ENCODE measurements at regions not wholly inside any gene's neighbourhood (a gene's known extent, or its start where the extent isn't known, plus 50 kb on each side); places are given as distances from the start of the nearest gene placed in this dataset.

DNA sequence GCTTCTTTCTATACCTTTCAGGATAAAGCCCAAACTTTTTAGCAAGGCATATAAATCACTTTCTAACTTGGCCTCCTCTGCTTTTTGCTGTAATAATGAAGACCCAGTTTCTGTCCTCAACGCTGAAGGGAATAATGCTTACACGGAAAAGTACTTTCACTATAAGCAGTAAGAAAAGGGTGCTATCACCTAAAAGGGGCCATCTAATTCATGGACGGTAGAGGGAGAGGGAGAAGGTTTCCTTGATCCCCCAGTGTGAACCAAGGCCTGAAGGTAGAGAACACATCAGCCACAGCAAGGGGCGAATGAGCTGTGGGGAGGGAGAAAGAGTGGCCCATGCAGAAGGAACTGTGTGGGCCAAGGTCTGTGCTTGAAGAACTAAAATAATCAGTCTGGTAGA lies 417.7 kb upstream of the CLINT1 start:
- DNase-seq (ENCODE audit: low spot score) (no peak), ATAC-seq (no peak)

DNA sequence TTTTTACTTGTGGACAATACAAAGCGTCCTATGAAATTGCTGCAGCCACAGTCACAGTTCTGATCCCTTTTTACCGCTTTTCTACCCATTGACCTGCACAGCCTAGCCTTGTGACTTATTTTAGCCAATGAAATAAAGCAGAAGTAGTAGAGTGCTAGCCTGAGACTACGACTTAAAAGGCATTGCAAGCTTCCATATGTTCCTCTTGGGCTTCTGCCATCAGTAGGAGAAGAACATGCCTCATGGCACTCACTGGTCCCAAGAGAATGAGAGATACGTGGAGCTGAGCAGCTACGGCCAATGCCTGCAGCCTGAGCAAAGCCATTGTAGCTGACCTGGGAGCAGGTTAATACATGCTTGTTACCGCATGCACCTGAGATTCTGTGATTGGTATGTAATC lies 416.6 kb upstream of the CLINT1 start:
- no peak for DNase-seq (ENCODE audit: low spot score)
- no peak for ATAC-seq

DNA sequence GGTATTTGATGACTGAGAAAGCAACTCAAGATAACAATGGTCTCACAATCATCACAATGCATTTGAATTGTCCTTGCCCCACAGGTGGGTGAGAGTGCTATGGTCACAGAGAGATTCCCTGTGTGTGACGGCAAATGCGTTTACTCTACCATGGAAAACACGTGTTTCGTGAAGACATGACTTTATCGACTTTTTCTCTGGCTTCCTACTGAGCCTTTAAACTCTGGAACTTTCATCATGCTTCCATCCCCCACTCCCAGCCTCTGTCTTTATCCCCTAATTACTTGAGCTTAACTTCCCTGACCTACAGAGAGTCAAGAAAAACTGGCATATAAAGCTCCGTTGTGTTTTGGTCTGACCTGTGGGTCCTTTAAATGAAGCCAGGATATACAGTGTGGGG lies 414.1 kb upstream of the CLINT1 start:
- DNase-seq (ENCODE audit: low spot score) = no peak
- no peak for ATAC-seq

DNA sequence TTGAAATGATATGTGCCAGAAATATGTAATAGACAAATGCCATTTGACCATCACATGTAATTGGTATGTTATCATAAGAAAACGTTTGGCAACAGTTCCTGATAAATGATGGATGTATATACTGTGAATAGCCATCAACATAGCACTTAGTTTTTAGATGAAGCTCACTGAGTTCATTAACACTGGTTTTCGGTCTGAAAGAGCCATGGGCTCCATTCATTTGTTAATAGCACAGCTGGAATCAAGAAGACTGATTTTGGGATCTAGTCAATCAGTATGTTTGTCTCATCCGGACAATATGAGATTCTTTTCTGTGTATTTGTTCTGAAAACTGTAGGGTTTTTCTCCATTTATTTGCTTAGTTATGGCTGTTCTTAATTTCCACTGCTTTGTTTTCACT lies 413.5 kb upstream of the CLINT1 start:
- ATAC-seq = no peak

DNA sequence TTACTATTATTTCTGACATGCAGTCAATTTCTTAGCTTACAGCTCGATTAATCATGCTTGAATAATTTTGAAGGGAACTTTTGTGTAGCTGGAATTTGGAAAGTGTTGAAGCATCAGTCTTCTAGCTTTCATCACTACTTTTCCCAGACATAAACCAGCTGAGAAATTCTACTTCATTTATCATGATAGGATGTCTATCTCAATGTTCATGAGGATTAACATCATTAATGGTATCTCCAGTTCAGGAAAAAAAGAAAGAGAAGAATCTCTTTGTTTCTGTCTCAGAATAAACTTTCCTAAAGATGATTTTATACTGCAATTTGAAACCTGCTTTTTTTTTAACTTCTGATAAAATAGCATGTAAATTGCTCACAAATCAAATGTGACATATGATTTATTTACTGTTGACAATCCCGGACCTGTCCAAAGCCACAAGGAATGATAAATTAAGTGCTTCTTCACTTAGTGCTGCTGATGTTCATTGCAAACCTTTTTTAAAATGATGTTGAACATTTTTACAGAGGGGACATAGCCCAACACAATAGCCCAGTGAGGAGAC lies 412.1 kb upstream of the CLINT1 start:
- DNase-seq (ENCODE audit: low spot score) = no peak
- no peak for ATAC-seq

More for the DNA sequence above, 413.5 kb upstream of the CLINT1 start:
- DNase-seq (ENCODE audit: low spot score) = no peak

DNA sequence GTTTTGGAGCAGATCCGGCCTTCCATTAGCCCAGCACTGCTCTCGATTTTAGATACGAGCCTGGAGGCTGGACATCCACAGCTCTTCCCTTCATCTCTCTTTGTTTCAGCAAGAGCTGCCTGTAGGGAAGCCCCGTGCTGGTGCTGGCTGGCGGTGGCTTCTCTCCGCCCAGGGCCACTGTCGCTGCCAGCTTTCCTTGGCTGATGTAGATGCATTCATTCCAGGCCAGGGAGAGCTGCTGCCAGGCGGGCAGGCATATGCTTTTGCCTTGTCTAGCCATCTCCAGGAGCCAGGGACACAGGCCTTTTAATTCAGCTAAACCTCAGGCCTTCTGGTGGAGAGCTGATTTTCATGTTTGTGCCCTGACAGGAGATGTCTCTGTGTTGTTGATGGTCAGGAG lies 409.3 kb upstream of the CLINT1 start:
- no peak for DNase-seq (ENCODE audit: low spot score)
- no peak for ATAC-seq

DNA sequence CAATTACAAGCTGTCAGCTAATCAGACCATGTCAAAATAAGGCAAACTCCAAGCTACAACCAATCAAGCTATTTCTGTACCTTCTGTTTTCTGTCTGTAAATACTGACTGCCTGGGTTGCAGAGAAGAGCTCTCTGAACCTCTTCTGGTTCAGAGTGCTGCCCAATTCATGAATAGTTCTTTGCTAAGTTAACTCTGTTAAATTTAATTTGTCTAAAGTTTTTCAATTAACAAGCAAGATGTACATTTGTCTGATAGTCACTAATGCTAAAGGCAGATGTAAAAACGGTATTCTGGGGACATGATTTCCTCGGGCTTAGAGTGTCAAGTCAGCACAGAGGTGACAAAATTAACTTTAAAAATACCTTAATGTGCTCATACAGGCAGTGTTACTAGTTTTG lies 408.3 kb upstream of the CLINT1 start:
- DNase-seq (ENCODE audit: low spot score) (no peak), ATAC-seq (no peak)

DNA sequence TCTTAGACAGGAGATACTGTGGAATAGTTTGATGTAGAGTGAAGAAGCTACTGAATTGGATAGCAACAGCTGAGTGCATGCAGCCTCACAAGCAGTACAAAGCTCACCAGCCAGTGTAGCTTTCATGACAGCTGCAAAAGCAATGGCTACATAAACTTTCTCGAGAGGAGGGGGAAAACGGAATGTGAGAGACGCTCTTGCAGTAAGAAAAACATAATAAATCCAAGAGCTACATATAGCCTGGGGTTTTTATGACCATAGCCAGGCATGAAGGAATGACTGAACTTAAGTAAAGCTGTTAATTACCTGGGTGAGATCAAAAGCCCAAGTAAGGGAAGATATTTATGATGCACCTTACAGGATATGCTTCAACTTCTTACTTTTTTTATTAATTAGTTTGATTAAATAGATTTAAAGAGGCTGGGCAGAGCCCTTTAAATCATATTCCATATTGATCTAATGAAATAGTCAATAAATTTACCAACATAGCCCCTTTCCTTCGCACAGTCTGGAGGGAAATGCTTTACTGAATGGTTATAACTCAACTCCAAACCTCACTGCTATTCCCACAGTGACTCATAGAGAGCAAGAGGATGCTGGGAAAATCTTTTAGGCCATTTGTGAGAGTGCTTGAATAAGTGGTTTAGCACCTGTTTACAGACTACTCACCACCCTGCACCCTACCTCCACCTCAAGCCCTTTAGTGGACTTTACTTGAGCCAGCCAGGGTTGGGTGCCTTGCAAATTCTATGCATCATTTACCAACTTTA lies 407.2 kb upstream of the CLINT1 start:
- no peak for ATAC-seq
- DNase-seq (ENCODE audit: low spot score) = no peak

DNA sequence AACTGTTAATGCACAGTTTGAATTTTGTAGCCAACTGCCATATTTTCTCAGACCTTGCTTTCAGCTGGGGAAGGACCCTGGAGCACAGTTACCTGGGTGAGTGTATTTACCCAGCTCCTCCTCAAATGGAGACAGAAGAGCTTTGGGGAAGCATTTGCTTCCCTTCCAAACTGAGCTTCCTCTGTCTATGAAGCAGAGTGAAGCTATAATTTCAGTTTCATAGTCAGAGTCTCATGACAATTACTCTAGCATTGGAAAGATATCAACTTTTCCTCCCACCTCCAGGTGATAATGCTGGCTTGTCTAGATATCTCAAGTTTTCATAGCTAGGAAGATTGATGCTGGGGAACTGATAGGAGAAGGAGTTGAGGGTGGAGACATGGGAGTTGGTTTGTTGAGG lies 406.4 kb upstream of the CLINT1 start:
- DNase-seq (ENCODE audit: low spot score) (no peak), ATAC-seq (no peak)

DNA sequence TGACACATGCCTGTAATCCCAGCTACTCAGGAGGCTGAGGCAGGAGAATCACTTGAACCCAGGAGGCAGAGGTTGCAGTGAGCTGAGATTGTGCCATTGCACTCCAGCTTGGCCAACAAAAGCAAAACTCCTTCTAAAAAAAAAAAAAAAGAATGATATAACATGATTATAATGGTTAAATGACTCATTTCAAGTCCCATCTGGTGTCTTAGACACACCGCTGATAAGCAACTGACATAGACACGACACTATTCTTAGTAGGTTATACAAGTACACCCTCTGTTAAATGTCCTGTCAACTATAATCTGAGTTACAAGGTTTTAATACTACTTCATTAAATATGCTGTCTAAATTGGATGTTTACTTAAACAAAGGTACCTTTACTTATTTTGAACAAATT lies 405.3 kb upstream of the CLINT1 start:
- no peak for ATAC-seq
- no peak for DNase-seq (ENCODE audit: low spot score)

DNA sequence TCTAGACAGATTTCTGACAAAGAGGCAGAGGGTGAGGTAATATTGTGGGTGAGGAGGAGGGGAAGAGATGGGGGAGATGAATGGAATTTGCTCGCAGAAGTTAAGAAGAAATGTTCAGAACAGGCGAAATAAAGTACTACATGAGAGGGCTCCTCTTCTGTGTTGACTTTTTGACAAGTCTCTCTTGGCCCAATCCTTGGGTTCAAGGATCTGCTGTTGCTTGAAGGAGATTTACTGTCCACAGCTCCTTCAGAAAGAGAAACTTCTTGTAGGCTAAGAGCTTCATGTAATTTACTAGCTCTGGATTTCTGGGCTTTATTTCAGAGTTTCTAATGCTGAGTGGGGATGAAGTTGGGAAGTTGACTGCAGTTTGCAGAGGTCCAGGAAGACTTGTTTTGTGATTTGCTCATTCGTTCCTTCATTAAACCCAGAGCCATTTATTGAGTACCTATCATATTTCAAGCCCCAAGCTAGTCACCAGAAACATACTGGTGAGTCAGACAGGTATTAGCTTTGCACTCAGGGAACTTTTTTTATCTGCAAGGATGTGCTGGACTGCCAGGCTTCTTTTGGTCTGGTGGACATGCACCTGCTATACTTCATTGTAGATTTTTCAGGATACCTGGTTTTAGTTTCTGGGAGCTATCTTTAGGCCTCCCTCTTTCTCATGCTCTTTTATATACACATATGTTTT lies 402.9 kb upstream of the CLINT1 start:
- DNase-seq (ENCODE audit: low spot score) (no peak), ATAC-seq (no peak)

DNA sequence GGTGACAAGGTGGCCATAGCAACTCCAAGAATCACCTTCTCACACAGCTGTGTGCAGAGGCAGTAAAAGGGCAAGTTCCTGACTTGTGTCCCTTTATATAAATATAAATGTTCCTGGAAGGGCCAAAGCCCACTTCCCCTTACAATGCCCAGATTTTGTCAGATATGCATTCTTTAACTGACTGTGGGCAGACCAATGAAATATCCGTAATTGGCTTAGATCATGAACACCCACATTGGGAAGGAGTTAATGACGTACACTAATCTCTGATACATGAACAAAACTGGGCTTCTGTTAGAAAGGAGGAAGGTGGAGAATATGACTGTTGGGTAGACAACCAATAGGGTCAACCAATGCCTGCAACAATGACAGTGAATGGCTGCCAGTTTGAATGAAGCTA lies 397.2 kb upstream of the CLINT1 start:
- ATAC-seq (no peak), DNase-seq (ENCODE audit: low spot score) (no peak)

DNA sequence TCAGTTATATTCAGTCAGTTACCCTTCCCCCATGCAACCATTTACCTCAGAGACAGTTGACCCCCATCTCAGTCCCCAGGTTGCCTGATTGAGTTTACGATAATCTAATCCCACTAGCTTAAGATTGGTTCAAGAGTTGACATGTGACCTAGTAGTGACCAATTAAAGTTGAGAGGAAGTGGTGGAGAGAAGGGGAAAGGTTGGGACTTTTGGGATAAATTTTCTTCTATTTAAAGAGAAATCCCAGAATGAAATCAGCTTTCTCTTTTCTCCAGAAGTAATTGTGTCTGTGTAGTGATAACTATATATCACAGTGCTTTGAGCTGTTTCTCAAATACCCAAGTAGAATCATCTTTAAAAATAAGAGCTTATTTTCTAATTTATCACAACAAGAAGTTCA lies 396.7 kb upstream of the CLINT1 start:
- no peak for ATAC-seq
- no peak for DNase-seq (ENCODE audit: low spot score)

DNA sequence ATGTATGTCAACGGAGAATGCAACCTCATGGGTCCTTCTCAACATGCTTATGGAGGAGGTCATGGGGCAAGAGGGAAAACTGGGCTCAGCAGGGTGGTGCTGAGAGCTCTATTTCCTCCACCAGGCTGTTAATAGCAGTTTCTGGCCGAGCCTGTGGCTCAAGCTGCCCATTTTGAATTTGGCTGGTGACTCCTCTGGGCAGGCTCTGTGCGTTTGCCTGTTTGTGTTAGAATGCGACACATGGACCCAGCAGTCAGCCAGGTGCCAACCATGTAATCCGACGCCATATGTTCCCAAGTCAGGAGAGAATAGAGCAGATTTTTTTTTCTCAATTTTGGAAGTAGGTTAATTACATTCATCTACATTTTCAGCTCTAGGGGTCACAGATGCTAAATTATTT lies 387.7 kb upstream of the CLINT1 start:
- no peak for DNase-seq (ENCODE audit: low spot score)
- ATAC-seq = no peak

DNA sequence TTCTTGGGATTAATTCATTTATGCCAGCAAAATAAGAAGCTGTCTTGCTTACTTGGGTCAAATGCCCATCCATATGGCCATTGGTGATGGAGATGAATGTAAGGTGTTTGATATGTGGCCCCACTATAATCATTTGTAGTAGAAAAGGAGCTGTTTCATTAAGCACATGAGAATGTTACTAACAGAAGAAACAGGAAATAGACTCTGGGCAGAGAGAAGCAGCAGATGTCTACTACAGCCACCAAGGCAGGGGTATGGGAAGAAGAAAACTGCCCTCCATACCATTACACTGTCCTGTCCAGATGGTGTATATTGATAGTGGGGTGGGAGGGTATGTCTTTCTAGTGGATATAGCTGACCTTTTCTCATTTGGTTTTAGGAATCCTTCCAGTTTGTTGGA lies 386.6 kb upstream of the CLINT1 start:
- no peak for ATAC-seq
- DNase-seq (ENCODE audit: low spot score) = no peak

DNA sequence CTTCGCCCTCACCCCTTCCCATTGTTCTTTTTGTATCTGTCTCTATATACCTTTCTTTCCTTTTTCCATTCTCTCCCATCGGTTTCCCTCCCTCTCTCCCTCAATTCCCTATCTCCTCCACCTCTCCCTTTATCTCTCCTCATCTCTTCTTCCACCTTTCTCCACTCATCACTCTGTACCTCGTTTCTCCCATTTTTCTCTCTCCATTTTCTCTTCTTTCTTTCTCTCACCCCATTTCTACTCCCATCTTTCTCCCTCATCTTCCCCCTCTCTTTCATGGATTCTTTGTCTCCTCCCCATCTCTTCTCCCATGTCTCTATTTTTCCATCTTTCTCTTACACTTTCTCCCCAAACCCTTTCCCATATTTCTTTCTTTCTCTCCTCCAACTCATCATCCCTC lies 385.9 kb upstream of the CLINT1 start:
- ATAC-seq (no peak), DNase-seq (ENCODE audit: low spot score) (no peak)

DNA sequence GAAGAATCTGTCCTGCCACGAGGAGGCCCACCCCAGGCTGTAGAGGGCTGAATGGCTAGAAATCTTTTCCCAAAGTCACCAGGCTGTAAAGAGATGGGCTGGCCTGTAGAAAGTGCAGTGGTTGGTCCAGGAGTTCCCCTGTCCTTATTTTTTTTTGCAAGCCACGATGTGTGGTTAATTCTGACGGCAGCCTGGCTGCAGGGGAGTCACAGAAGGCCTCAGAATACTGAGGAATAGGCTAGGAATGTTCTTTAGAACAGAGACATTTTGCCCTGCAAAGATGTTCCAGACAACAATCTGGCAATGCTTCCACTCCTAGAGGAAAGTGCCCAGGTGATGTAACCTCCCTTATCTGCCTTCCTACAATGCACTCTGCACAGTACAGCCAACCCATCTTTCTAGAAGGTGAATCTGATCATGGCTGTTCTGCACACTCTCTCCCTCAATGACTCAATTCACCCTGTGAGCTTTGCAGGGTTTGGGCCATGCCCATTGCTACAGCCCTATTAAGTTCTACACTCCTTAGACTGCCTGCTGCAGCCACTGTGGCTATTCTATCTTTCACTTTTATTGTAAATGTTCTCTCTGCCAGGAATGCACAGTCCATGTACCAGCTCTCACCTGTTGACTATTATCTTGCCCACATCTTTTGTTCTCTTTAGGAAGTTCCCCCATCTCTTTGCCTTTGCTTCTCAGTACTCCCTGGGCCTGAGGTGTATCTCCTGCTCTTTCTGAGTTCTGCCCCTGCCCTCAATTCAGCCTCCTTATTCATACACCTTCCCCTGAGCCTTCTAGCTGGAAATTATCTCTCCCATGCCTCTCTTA lies 377.8 kb upstream of the CLINT1 start:
- ATAC-seq (no peak), DNase-seq (ENCODE audit: low spot score) (no peak)

DNA sequence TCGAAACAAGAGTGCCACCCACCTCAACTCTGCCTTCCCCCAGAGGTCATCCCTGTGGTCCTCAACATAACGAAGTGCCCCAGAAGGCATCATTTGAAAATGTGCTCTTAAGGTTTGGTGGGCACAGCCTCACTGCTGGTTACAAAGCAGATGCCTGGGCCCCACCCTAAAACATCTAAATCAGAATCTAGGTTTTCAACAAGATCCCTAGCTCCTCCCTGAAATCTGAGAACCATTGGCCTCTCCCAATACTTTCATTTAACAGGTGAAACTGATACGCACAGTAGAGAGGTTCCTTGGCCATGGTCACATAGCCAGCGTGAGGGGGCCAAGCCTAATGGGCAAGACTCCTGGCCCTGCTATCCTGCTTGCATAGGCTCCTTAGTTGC lies 376.2 kb upstream of the CLINT1 start:
- no peak for DNase-seq (ENCODE audit: low spot score)
- no peak for ATAC-seq

DNA sequence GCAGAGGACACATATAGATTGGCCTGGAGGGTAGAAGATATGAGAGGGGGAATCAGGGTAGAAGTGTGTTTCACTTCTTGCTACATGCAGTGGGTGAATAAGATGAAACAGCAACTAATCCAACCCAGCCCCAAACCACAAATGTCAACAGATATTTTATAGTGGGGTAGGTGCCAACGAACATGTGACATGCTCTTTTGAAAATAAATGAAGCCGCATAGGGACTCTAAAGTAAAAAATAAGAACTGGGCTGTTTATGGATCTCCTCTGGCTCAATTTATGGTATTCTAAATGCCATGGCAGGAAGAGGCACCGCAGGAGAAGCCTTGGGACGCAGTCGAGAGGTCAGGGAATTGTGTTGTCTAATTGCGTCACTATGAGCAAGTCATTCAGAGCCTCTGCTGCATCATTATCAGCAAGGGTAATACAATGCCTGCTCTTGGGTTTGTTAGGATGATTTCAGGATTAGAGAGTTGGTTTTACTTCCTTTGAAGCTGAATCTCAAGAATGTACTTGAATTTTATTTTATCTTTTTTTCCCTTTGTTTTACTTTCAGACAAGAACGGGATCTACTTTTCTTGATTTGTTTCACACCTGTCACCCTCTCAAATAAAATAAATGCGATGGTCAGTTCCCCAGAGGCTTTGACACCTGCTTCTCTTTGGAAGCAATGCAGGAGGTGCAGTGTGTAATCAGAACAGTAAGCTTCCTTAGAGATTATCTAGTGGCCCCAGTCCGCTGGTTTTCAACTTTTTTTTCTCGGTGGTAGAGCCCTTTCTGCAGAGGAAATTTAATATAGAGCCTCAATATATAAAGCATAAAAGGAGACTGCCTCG lies 375.6 kb upstream of the CLINT1 start:
- DNase-seq (ENCODE audit: low spot score) (no peak), ATAC-seq (no peak)

DNA sequence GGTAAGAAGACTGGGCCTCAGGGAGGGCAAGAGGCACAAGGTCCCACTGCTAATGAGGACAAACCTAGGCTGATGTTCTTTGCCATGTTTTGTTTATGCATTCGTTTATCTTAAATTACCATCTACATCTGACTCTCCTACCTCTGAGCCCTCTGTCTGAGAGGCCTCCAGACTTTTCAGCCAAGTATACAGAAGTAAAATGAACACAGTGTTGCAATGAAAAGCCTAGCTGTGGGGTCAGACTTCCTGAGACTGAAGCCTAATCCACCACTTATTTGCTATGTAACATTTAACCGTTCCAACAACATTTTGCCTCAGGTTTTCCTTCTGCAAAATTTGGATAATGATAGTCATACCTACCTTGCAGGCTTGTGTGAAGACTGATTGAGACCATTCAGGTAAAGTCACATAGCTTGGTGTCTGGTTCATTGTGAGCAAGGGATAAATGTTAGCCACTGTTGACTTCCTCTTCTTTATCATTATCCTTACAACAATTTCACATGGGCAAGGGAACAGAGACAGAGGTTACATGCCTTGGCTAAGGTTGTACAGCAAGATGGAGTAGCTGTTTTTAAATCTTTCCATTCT lies 374.9 kb upstream of the CLINT1 start:
- ATAC-seq (no peak), DNase-seq (ENCODE audit: low spot score) (no peak)

All from left lobe of liver (tissue), 2 donors.